ENCODE measurements at regions not wholly inside any gene's neighbourhood (a gene's known extent, or its start where the extent isn't known, plus 50 kb on each side); places are given as distances from the start of the nearest gene placed in this dataset.

- Histone ChIP-seq H3K4me1 (ENCODE audit: control insufficient read depth, insufficient read depth, low read length) (no peaks in the 10 kb centered on the region), H3K27me3 (ENCODE audit: control insufficient read depth in 1 of 2, insufficient read depth in 2 of 2, low read length in 2 of 2) (no peaks in the 10 kb centered on the region), H3K9ac (ENCODE audit: low read length in 2 of 2) (no peak overlapping the region), H3K36me3 (ENCODE audit: control insufficient read depth in 2 of 2, insufficient read depth in 2 of 2, low read length in 2 of 2) (no peaks in the 10 kb centered on the region), H3K9me3 (ENCODE audit: control insufficient read depth in 2 of 2, low read length in 2 of 2) (no peaks in the 10 kb centered on the region), H3K27ac (ENCODE audit: low read length) (no peak overlapping the region), H3K4me3 (ENCODE audit: low read length in 2 of 2) (no peak overlapping the region)
Observed at GRCh38 chr5:168030912-168031311, 260.5 kb upstream of the WWC1 start.

GRCh38 chr5:168031614-168032013, 259.8 kb upstream of the WWC1 start:
- H3K27ac ChIP-seq (ENCODE audit: low read length): no peak overlapping the region
- no peaks in the 10 kb centered on the region for H3K4me1 ChIP-seq (ENCODE audit: control insufficient read depth, insufficient read depth, low read length)
- H3K9ac ChIP-seq (ENCODE audit: low read length in 2 of 2): no peak overlapping the region
- no peak overlapping the region for H3K4me3 ChIP-seq (ENCODE audit: low read length in 2 of 2)
- no peaks in the 10 kb centered on the region for H3K27me3 ChIP-seq (ENCODE audit: control insufficient read depth in 1 of 2, insufficient read depth in 2 of 2, low read length in 2 of 2)
- H3K9me3 ChIP-seq (ENCODE audit: control insufficient read depth in 2 of 2, low read length in 2 of 2): no peaks in the 10 kb centered on the region
- no peaks in the 10 kb centered on the region for H3K36me3 ChIP-seq (ENCODE audit: control insufficient read depth in 2 of 2, insufficient read depth in 2 of 2, low read length in 2 of 2)

GRCh38 chr5:168039039-168039438, 252.4 kb upstream of the WWC1 start:
- H3K4me1 ChIP-seq (ENCODE audit: control insufficient read depth, insufficient read depth, low read length): no peaks in the 10 kb centered on the region
- no peak overlapping the region for H3K9ac ChIP-seq (ENCODE audit: low read length in 2 of 2)
- no peaks in the 10 kb centered on the region for H3K36me3 ChIP-seq (ENCODE audit: control insufficient read depth in 2 of 2, insufficient read depth in 2 of 2, low read length in 2 of 2)
- no peak overlapping the region for H3K4me3 ChIP-seq (ENCODE audit: low read length in 2 of 2)
- no peaks in the 10 kb centered on the region for H3K9me3 ChIP-seq (ENCODE audit: control insufficient read depth in 2 of 2, low read length in 2 of 2)
- H3K27me3 ChIP-seq (ENCODE audit: control insufficient read depth in 1 of 2, insufficient read depth in 2 of 2, low read length in 2 of 2): no peaks in the 10 kb centered on the region
- no peak overlapping the region for H3K27ac ChIP-seq (ENCODE audit: low read length)

DNA sequence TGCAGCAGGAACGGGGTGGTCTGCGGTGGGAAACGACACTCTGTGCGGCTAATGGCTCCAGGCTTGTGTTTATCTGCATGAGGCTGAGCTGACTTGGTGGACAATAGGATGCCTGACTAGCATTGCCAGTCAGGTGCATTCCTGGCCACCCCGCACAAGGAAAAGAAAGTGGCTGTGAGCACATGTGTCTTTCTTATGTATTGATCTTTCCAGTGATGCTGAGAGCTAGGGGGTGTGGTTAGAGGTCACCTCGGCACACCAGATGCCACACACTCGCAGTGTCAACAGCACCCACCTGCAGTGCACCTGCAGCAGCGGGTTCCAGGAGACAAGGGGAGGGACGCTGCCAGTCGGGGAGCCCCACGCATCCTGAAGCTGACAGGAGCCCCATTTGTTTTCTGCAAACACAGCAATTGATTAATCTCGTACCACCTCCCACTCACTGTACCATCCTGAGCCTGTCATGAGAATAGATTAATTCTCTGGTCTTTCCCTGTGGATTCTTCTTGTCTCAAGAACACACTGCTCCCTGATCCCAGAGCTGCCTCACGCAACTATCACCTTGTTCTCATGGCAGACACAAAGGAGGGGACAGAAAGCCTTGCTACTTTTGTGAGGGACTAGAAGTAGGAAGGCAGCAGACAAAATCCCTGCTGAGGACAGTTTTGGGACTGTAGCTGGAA, 251.7 kb upstream of the WWC1 start:
- H3K27ac ChIP-seq (ENCODE audit: low read length): no peak overlapping the region
- H3K4me3 ChIP-seq (ENCODE audit: low read length in 2 of 2): no peak overlapping the region
- no peaks in the 10 kb centered on the region for H3K4me1 ChIP-seq (ENCODE audit: control insufficient read depth, insufficient read depth, low read length)
- no peaks in the 10 kb centered on the region for H3K36me3 ChIP-seq (ENCODE audit: control insufficient read depth in 2 of 2, insufficient read depth in 2 of 2, low read length in 2 of 2)
- no peak overlapping the region for H3K9ac ChIP-seq (ENCODE audit: low read length in 2 of 2)
- H3K9me3 ChIP-seq (ENCODE audit: control insufficient read depth in 2 of 2, low read length in 2 of 2): no peaks in the 10 kb centered on the region
- no peaks in the 10 kb centered on the region for H3K27me3 ChIP-seq (ENCODE audit: control insufficient read depth in 1 of 2, insufficient read depth in 2 of 2, low read length in 2 of 2)

DNA sequence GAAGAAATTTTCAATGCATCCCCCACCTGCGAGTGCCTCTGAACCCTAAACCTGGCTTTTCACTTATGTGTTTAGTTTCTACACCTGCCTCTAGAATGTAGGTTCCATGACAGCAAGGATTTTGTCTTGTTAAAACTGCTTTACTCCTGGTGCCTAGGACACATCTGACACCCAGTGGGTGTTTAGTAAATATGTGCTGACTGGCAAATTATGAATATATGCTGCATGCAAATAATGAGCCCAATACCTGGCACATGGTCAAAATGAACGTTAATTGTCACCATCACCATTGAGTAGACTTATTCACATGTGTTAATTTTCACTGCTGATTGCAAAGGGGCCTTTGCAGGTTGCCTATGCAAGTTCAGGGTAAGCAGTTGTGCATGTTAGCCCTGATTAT, 249.9 kb upstream of the WWC1 start:
- Histone ChIP-seq H3K27me3 (ENCODE audit: control insufficient read depth in 1 of 2, insufficient read depth in 2 of 2, low read length in 2 of 2) (no peaks in the 10 kb centered on the region), H3K27ac (ENCODE audit: low read length) (no peak overlapping the region)

GRCh38 chr5:168042284-168043068, 249.0 kb upstream of the WWC1 start:
- Histone ChIP-seq H3K9ac (ENCODE audit: low read length in 2 of 2) (no peak overlapping the region), H3K4me1 (ENCODE audit: control insufficient read depth, insufficient read depth, low read length) (peaks cover 2% of the 10 kb centered on the region), H3K9me3 (ENCODE audit: control insufficient read depth in 2 of 2, low read length in 2 of 2) (no peaks in the 10 kb centered on the region), H3K4me3 (ENCODE audit: low read length in 2 of 2) (no peak overlapping the region), H3K36me3 (ENCODE audit: control insufficient read depth in 2 of 2, insufficient read depth in 2 of 2, low read length in 2 of 2) (no peaks in the 10 kb centered on the region), H3K27me3 (ENCODE audit: control insufficient read depth in 1 of 2, insufficient read depth in 2 of 2, low read length in 2 of 2) (no peaks in the 10 kb centered on the region), H3K27ac (ENCODE audit: low read length) (no peak overlapping the region)

More for the DNA sequence above, 249.9 kb upstream of the WWC1 start:
- Histone ChIP-seq H3K4me3 (ENCODE audit: low read length in 2 of 2) (no peak overlapping the region), H3K9me3 (ENCODE audit: control insufficient read depth in 2 of 2, low read length in 2 of 2) (no peaks in the 10 kb centered on the region), H3K36me3 (ENCODE audit: control insufficient read depth in 2 of 2, insufficient read depth in 2 of 2, low read length in 2 of 2) (no peaks in the 10 kb centered on the region), H3K9ac (ENCODE audit: low read length in 2 of 2) (no peak overlapping the region), H3K4me1 (ENCODE audit: control insufficient read depth, insufficient read depth, low read length) (no peaks in the 10 kb centered on the region)

DNA sequence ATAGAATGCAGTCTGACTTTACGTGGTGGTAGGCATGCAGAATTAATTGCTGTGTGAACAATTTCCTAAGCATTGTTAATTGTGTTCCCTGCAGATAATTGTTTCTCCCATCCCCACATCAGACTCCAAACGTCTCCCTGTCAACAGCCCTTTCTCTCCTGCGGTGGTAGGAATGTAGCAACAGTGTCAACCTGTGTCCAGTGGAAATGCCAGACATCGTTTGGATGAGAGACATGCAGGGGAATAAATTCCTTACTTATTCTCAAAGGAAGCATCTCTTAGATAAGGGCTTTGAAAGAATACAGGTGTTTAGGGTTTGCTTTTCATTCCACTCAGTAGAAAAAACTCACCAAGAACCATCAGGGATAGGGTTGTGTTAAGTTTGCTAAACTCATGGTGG, 245.3 kb upstream of the WWC1 start:
- Histone ChIP-seq H3K27ac (ENCODE audit: low read length) (no peak overlapping the region), H3K36me3 (ENCODE audit: control insufficient read depth in 2 of 2, insufficient read depth in 2 of 2, low read length in 2 of 2) (no peaks in the 10 kb centered on the region), H3K27me3 (ENCODE audit: control insufficient read depth in 1 of 2, insufficient read depth in 2 of 2, low read length in 2 of 2) (no peaks in the 10 kb centered on the region), H3K9me3 (ENCODE audit: control insufficient read depth in 2 of 2, low read length in 2 of 2) (no peaks in the 10 kb centered on the region), H3K9ac (ENCODE audit: low read length in 2 of 2) (no peak overlapping the region), H3K4me1 (ENCODE audit: control insufficient read depth, insufficient read depth, low read length) (peaks cover 8% of the 10 kb centered on the region), H3K4me3 (ENCODE audit: low read length in 2 of 2) (no peak overlapping the region)

DNA sequence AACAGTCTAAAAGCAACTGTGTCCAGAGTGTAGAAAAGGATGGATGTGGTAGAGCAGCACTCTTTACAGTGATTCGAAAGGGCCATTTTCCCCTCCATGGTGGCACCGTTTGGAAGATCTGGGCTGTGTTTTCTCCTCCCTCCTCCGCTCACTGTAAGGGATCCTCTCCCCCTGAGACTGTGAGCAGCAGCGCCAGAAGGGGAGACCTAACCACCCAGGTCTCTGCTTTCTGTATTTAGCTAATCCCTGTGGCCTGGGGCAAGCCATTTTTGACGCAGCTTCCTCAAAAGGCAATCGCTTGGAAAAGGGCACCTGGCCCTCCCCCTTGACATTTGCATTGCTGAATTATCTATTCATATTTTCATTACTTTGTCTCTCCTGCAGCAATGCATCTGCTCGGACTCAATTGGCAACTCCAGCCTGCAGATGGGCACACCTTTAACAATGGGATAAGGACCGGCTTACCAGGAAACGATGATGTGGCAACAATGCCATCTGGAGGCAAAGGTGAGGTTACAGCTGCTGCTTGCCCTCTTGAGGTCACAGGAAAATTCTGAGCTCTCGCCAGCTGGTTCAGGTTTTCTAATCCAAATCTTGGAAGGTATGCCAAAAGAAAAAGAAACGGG, 244.3 kb upstream of the WWC1 start:
- Histone ChIP-seq H3K9me3 (ENCODE audit: control insufficient read depth in 2 of 2, low read length in 2 of 2) (no peaks in the 10 kb centered on the region), H3K36me3 (ENCODE audit: control insufficient read depth in 2 of 2, insufficient read depth in 2 of 2, low read length in 2 of 2) (no peaks in the 10 kb centered on the region), H3K27me3 (ENCODE audit: control insufficient read depth in 1 of 2, insufficient read depth in 2 of 2, low read length in 2 of 2) (no peaks in the 10 kb centered on the region), H3K4me1 (ENCODE audit: control insufficient read depth, insufficient read depth, low read length) (peaks cover 8% of the 10 kb centered on the region), H3K27ac (ENCODE audit: low read length) (no peak overlapping the region), H3K9ac (ENCODE audit: low read length in 2 of 2) (no peak overlapping the region), H3K4me3 (ENCODE audit: low read length in 2 of 2) (no peak overlapping the region)

DNA sequence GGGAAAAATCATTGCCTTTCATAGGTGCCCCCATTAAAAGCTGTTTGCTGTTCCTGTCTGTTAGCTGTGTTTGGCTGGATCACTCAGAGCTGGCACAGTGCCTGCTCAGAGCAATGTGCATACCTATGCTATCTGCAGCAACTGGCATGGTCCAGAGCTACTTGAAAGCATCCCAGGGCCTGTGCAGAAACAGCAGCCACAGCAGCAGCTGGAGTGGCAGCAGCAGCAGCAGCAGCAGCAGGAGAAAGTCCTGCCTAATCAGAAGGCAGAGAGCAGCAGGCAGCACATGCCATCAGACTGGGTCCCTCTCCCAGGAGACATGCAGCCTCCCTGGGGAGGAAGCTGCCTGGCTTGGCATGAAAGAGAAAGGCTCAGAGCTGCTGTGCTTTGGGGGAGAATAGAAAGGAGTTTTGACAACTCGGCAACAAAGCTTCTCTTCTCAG, 243.8 kb upstream of the WWC1 start:
- Histone ChIP-seq H3K4me3 (ENCODE audit: low read length in 2 of 2) (no peak overlapping the region), H3K27ac (ENCODE audit: low read length) (no peak overlapping the region), H3K27me3 (ENCODE audit: control insufficient read depth in 1 of 2, insufficient read depth in 2 of 2, low read length in 2 of 2) (no peaks in the 10 kb centered on the region), H3K4me1 (ENCODE audit: control insufficient read depth, insufficient read depth, low read length) (peaks cover 8% of the 10 kb centered on the region), H3K9me3 (ENCODE audit: control insufficient read depth in 2 of 2, low read length in 2 of 2) (no peaks in the 10 kb centered on the region), H3K36me3 (ENCODE audit: control insufficient read depth in 2 of 2, insufficient read depth in 2 of 2, low read length in 2 of 2) (no peaks in the 10 kb centered on the region), H3K9ac (ENCODE audit: low read length in 2 of 2) (no peak overlapping the region)

- H3K27ac ChIP-seq (ENCODE audit: low read length): no peak overlapping the region
- H3K4me1 ChIP-seq (ENCODE audit: control insufficient read depth, insufficient read depth, low read length): peaks cover 8% of the 10 kb centered on the region
- H3K9ac ChIP-seq (ENCODE audit: low read length in 2 of 2): no peak overlapping the region
- no peaks in the 10 kb centered on the region for H3K36me3 ChIP-seq (ENCODE audit: control insufficient read depth in 2 of 2, insufficient read depth in 2 of 2, low read length in 2 of 2)
- H3K4me3 ChIP-seq (ENCODE audit: low read length in 2 of 2): no peak overlapping the region
- no peaks in the 10 kb centered on the region for H3K9me3 ChIP-seq (ENCODE audit: control insufficient read depth in 2 of 2, low read length in 2 of 2)
- H3K27me3 ChIP-seq (ENCODE audit: control insufficient read depth in 1 of 2, insufficient read depth in 2 of 2, low read length in 2 of 2): no peaks in the 10 kb centered on the region
Observed at GRCh38 chr5:168048486-168048885, 243.0 kb upstream of the WWC1 start.

DNA sequence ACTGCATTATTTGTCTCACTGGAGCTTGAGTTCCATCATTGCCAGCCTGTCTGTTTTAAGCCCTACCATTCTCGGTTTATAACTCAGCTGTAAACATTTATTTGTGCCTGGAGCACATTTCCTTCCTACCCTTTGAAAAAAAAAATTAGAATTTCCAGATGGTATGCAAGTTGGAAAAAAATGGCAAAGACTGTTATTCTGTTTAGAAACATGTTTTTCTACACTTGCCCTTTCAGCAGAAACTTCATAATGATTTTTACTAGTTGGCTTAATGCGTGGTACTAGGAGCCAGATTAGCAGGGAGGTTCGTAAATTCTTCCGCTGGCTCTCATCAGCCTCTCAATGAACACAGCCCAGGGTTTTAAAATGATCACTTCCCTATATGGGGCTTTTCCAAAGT, 238.8 kb upstream of the WWC1 start:
- Histone ChIP-seq H3K27me3 (ENCODE audit: control insufficient read depth in 1 of 2, insufficient read depth in 2 of 2, low read length in 2 of 2) (no peaks in the 10 kb centered on the region), H3K9me3 (ENCODE audit: control insufficient read depth in 2 of 2, low read length in 2 of 2) (no peaks in the 10 kb centered on the region), H3K27ac (ENCODE audit: low read length) (no peak overlapping the region)

More for the DNA sequence above, 238.8 kb upstream of the WWC1 start:
- H3K4me3 ChIP-seq (ENCODE audit: low read length in 2 of 2): no peak overlapping the region
- H3K9ac ChIP-seq (ENCODE audit: low read length in 2 of 2): no peak overlapping the region
- H3K4me1 ChIP-seq (ENCODE audit: control insufficient read depth, insufficient read depth, low read length): peaks cover 3% of the 10 kb centered on the region
- no peaks in the 10 kb centered on the region for H3K36me3 ChIP-seq (ENCODE audit: control insufficient read depth in 2 of 2, insufficient read depth in 2 of 2, low read length in 2 of 2)

All from stomach smooth muscle (tissue), 2 donors.